H9 (cell line): ENCODE measurements at regions not wholly inside any gene's neighbourhood (a gene's known extent, or its start where the extent isn't known, plus 50 kb on each side); places are given as distances from the start of the nearest gene placed in this dataset.
A peak's percentile ranks its signal among the peaks of the same experiment; 100 is the strongest.

Experiments
- DNase-seq: peaks from one replicate; pipeline ENCODE4 v3.0.0-alpha.2; 2017
- H2AFZ ChIP-seq: one replicate; pipeline ENCODE4 v1.6.1; 2013; ENCODE audit warnings: mild to moderate bottlenecking, low read length, control low read depth, moderate library complexity
- H2AK5ac ChIP-seq: 2 replicates; pipeline ENCODE4 v1.6.1; 2013; ENCODE audit warnings: low read length, control low read depth, mixed read lengths; ENCODE audit not compliant: insufficient read length
- H2BK120ac ChIP-seq: one replicate; pipeline ENCODE4 v1.6.1; 2013; ENCODE audit warnings: low read depth, mild to moderate bottlenecking, low read length, control low read depth, inconsistent platforms; ENCODE audit not compliant: poor library complexity, severe bottlenecking
- H2BK12ac ChIP-seq: 2 replicates; pipeline ENCODE4 v1.6.1; 2013; ENCODE audit warnings: low read length, control low read depth, mixed read lengths, low read depth; ENCODE audit not compliant: insufficient read length
- H2BK15ac ChIP-seq: 2 replicates; pipeline ENCODE4 v1.6.1; 2013; ENCODE audit warnings: low read depth, low read length, control low read depth
- H2BK20ac ChIP-seq: one replicate; pipeline ENCODE4 v1.6.1; 2013; ENCODE audit warnings: low read depth, mild to moderate bottlenecking, low read length, control low read depth, inconsistent platforms; ENCODE audit not compliant: poor library complexity, severe bottlenecking
- H2BK5ac ChIP-seq: 2 replicates; pipeline ENCODE4 v1.6.1; 2013; ENCODE audit warnings: low read length, control low read depth, mixed read lengths; ENCODE audit not compliant: insufficient read length
- H3K14ac ChIP-seq: 2 replicates; pipeline ENCODE4 v1.6.1; 2013; ENCODE audit warnings: low read length, control low read depth; ENCODE audit not compliant: insufficient read depth
- H3K18ac ChIP-seq: 2 replicates; pipeline ENCODE4 v1.6.1; 2013; ENCODE audit warnings: low read depth, mild to moderate bottlenecking, mixed read lengths, low read length, control low read depth; ENCODE audit not compliant: insufficient read length
- H3K23ac ChIP-seq: 2 replicates; pipeline ENCODE4 v1.6.1; 2013; ENCODE audit warnings: low read length, control low read depth, mixed read lengths, low read depth; ENCODE audit not compliant: insufficient read length
- H3K23me2 ChIP-seq: 2 replicates; pipeline ENCODE4 v1.6.1; 2013; ENCODE audit warnings: low read depth, mild to moderate bottlenecking, mixed read lengths, low read length, control low read depth; ENCODE audit not compliant: insufficient read length, poor library complexity, severe bottlenecking
- H3K27ac ChIP-seq: 2 replicates; pipeline ENCODE4 v1.5.1; 2013; ENCODE audit warnings: low read length, control low read depth, mixed read lengths, low read depth; ENCODE audit not compliant: insufficient read length
- H3K27me3 ChIP-seq: 2 replicates; pipeline ENCODE4 v1.6.1; 2013; ENCODE audit warnings: low read length, control low read depth, inconsistent platforms; ENCODE audit not compliant: insufficient read depth
- H3K4ac ChIP-seq: 2 replicates; pipeline ENCODE4 v1.6.1; 2013; ENCODE audit warnings: low read depth, mild to moderate bottlenecking, control low read depth, inconsistent platforms, low read length, moderate library complexity
- H3K4me1 ChIP-seq: 2 replicates; pipeline ENCODE4 v1.6.1; 2013; ENCODE audit warnings: low read length, control low read depth, inconsistent platforms; ENCODE audit not compliant: insufficient read depth
- H3K4me2 ChIP-seq: 2 replicates; pipeline ENCODE4 v1.6.1; 2013; ENCODE audit warnings: low read length, control low read depth, mixed read lengths; ENCODE audit not compliant: insufficient read length, insufficient read depth
- H3K56ac ChIP-seq: 2 replicates; pipeline ENCODE4 v1.6.1; 2013; ENCODE audit warnings: low read depth, mild to moderate bottlenecking, mixed read lengths, low read length, control low read depth; ENCODE audit not compliant: insufficient read length
- H3K79me1 ChIP-seq: 2 replicates; pipeline ENCODE4 v1.6.1; 2013; ENCODE audit warnings: low read depth, mild to moderate bottlenecking, moderate library complexity, low read length, control low read depth, inconsistent platforms; ENCODE audit not compliant: insufficient read depth, poor library complexity, severe bottlenecking
- H3K79me2 ChIP-seq: 2 replicates; pipeline ENCODE4 v1.6.1; 2013; ENCODE audit warnings: low read length, control low read depth, inconsistent platforms; ENCODE audit not compliant: insufficient read depth
- H3K9ac ChIP-seq: 2 replicates; pipeline ENCODE4 v1.6.1; 2013; ENCODE audit warnings: low read length, control low read depth, mixed read lengths; ENCODE audit not compliant: insufficient read length; ENCODE audit errors: extremely low read depth
- H3K9me3 ChIP-seq: one replicate; pipeline ENCODE4 v1.6.1; 2013; ENCODE audit warnings: low read depth, low read length, inconsistent platforms; ENCODE audit not compliant: control insufficient read depth
- H3T11ph ChIP-seq: one replicate; pipeline ENCODE4 v1.6.1; 2013; ENCODE audit warnings: mild to moderate bottlenecking, low read length, control low read depth, inconsistent platforms
- H4K20me1 ChIP-seq: one replicate; pipeline ENCODE4 v1.6.1; 2013; ENCODE audit not compliant: control insufficient read depth, insufficient read length, insufficient read depth
- H4K5ac ChIP-seq: 2 replicates; pipeline ENCODE4 v1.6.1; 2013; ENCODE audit warnings: low read depth, mild to moderate bottlenecking, mixed read lengths, low read length, control low read depth; ENCODE audit not compliant: insufficient read length
- H4K8ac ChIP-seq: replicated peaks from 2 replicates; pipeline ENCODE4 v1.6.1; 2013; ENCODE audit warnings: low read length, control low read depth, mixed read lengths, low read depth; ENCODE audit not compliant: insufficient read length
- H4K91ac ChIP-seq: 2 replicates; pipeline ENCODE4 v1.6.1; 2013; ENCODE audit warnings: low read depth, mild to moderate bottlenecking, moderate library complexity, mixed read lengths, low read length, control low read depth; ENCODE audit not compliant: insufficient read length
- H3K27ac Mint-ChIP-seq, 3 experiments: 2 replicates in 2 of 3; 3 replicates in 1 of 3; pipeline ENCODE4 v1.8.0; 2020 to 2021; ENCODE audit warnings: mixed read lengths in 3 of 3, mild to moderate bottlenecking in 1 of 3, moderate library complexity in 1 of 3
- H3K27me3 Mint-ChIP-seq: 2 replicates; pipeline ENCODE4 v1.8.0; 2021; ENCODE audit warnings: low read depth, mild to moderate bottlenecking, moderate library complexity, mixed read lengths
- H3K36me3 Mint-ChIP-seq, 3 experiments: 2 replicates in 2 of 3; 3 replicates in 1 of 3; pipeline ENCODE4 v1.8.0; 2020 to 2021; ENCODE audit warnings: low read depth in 3 of 3, mixed read lengths in 3 of 3; ENCODE audit not compliant: insufficient read depth in 1 of 3
- H3K4me1 Mint-ChIP-seq, 2 experiments: 2 replicates each; pipeline ENCODE4 v1.8.0; 2020; ENCODE audit warnings: mixed read lengths in 2 of 2
- H3K4me3 Mint-ChIP-seq, 2 experiments: 2 replicates in 1 of 2; 3 replicates in 1 of 2; pipeline ENCODE4 v1.8.0; 2020 to 2021; ENCODE audit warnings: mild to moderate bottlenecking in 2 of 2, mixed read lengths in 2 of 2, moderate library complexity in 1 of 2
- H3K9me3 Mint-ChIP-seq, 2 experiments: 2 replicates in 1 of 2; 3 replicates in 1 of 2; pipeline ENCODE4 v1.8.0; 2020; ENCODE audit warnings: mild to moderate bottlenecking in 2 of 2, mixed read lengths in 2 of 2, moderate library complexity in 1 of 2
- CTCF ChIP-seq: fragments of 200-600 bp; sonication (generic); conservative IDR thresholded peaks from 3 replicates; pipeline ENCODE4 v1.8.0; 2021; ENCODE audit warnings: antibody characterized with exemption, mild to moderate bottlenecking

GRCh38 chr3:16813336-16813735, 71.4 kb upstream of the PLCL2 start:
- no peak overlapping the region for H3T11ph ChIP-seq
- H4K8ac ChIP-seq: no peak overlapping the region
- H3K4me3 Mint-ChIP-seq: no peak overlapping the region
- no peak overlapping the region for H2AK5ac ChIP-seq
- peaks cover 0 to 4% of the 10 kb centered on the region in 2 experiments; a peak in 1 of 5 replicates for H3K9me3 Mint-ChIP-seq
- H3K4me2 ChIP-seq: no peak overlapping the region
- H3K14ac ChIP-seq: no peak overlapping the region
- no peak overlapping the region for H4K5ac ChIP-seq
- H2AFZ ChIP-seq: no peak overlapping the region
- no peak overlapping the region for H4K91ac ChIP-seq
- no peak overlapping the region for H2BK15ac ChIP-seq
- H3K27ac ChIP-seq: no peak overlapping the region
- H3K27ac Mint-ChIP-seq: 0 out of 7 replicates have a peak overlapping the region, but pooled peaks of 1 of the 3 experiments have one; percentile 54
- H3K27me3 ChIP-seq: no peaks in the 10 kb centered on the region
- H3K18ac ChIP-seq: no peak overlapping the region
- no peaks in the 10 kb centered on the region for H3K9me3 ChIP-seq
- no peaks in the 10 kb centered on the region for H3K79me1 ChIP-seq
- H3K23me2 ChIP-seq: no peaks in the 10 kb centered on the region
- H3K56ac ChIP-seq: no peak overlapping the region
- H3K9ac ChIP-seq: no peak overlapping the region
- no peak for TF ChIP-seq CTCF
- no peak overlapping the region for H2BK20ac ChIP-seq
- no peak overlapping the region for H3K23ac ChIP-seq
- no peak overlapping the region for H3K4ac ChIP-seq
- no peak overlapping the region for H2BK120ac ChIP-seq
- DNase-seq: no peak
- peaks cover 37 to 43% of the 10 kb centered on the region in 2 experiments for H3K4me1 Mint-ChIP-seq
- no peaks in the 10 kb centered on the region for H3K27me3 Mint-ChIP-seq
- no peak overlapping the region for H2BK5ac ChIP-seq
- no peaks in the 10 kb centered on the region for H4K20me1 ChIP-seq
- peaks cover 0 to 6% (median 4%) of the 10 kb centered on the region in 3 experiments; a peak in 2 of 7 replicates for H3K36me3 Mint-ChIP-seq
- H2BK12ac ChIP-seq: no peak overlapping the region
- no peaks in the 10 kb centered on the region for H3K79me2 ChIP-seq
- peaks cover 6% of the 10 kb centered on the region; the same call in 1 of the 2 replicates for H3K4me1 ChIP-seq
